ENCODE measurements at regions not wholly inside any gene's neighbourhood (a gene's known extent, or its start where the extent isn't known, plus 50 kb on each side); places are given as distances from the start of the nearest gene placed in this dataset.
A peak's percentile ranks its signal among the peaks of the same experiment; 100 is the strongest.

DNA sequence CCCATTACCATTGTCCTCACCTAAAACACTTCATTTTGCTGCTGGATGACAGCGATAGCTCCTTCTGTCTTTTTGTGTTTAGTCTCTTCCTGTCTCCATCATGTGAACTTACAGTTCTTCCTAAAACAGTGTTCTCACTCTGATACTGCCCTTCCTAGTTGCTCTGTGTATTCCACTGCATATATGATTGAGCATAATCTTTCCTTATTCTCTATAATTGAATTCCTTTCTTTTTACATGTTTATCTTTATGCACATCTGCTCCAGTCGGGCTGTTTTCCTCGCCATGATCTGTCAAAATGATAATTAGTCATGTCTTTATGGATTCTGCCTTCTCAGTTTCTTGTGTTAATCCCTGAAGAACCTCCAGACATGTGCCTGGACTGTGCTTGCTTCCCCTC lies 405.1 kb upstream of the SEMA6D start:
- H3K4me1 Mint-ChIP-seq, result peaks cover 0 to 2% (median 0%) of the 10 kb centered on the region in 3 donors
- H3K4me3 Mint-ChIP-seq, result no peak overlapping the region
- H3K9me3 Mint-ChIP-seq, result peaks cover 2 to 13% (median 10%) of the 10 kb centered on the region in 3 donors
- H3K36me3 Mint-ChIP-seq, result no peaks in the 10 kb centered on the region
- H3K27me3 Mint-ChIP-seq, result no peaks in the 10 kb centered on the region
- no peak overlapping the region for H3K27ac Mint-ChIP-seq

DNA sequence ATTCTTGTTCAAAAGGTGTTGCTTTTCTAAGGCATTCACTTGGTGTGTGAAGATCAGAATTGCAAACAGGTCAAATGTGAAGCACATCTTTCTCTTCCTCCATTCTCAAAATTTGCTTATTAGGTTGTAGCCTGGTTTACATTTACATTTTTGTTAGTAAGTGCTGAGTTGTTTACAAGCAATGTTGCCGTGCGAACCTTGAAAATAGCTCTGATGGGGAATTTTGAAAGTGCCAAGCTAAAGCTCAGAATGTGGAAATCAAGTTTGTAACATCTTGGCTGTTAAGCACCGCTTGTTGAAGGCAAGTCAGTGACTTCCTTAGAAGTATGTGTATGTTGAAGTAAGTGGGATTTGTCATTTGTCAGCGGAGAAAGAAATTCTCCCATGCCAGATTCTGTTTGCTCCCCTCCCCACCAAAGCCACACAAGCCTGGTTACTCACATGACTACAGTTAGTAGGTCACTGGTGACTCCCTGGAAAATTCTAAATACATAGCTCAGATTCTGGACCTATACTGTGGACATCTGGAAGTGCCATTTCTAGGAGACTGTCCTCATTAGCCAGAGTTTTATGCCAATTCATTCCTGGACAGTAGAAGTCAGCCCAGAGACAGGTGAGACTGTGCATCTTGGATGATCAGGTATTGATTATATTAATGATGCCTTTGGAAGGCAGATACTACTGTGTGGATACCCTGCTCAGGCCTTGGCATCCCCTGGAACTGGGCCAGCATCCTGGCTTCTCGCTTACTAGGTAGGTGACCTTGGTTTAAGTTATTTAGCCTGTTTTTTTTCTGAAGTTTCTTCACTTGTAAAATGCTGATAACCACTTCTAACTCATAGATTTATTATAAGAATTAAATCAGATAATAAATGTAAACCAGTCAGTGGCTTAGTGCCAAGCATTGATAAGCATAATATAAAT lies 390.6 kb upstream of the SEMA6D start:
- peaks cover 0 to 1% (median 0%) of the 10 kb centered on the region in 3 donors for H3K4me1 Mint-ChIP-seq
- no peaks in the 10 kb centered on the region for H3K36me3 Mint-ChIP-seq
- H3K27ac Mint-ChIP-seq, result no peak overlapping the region
- no peaks in the 10 kb centered on the region for H3K9me3 Mint-ChIP-seq
- no peak overlapping the region for H3K4me3 Mint-ChIP-seq
- peaks cover 1% of the 10 kb centered on the region for H3K27me3 Mint-ChIP-seq

DNA sequence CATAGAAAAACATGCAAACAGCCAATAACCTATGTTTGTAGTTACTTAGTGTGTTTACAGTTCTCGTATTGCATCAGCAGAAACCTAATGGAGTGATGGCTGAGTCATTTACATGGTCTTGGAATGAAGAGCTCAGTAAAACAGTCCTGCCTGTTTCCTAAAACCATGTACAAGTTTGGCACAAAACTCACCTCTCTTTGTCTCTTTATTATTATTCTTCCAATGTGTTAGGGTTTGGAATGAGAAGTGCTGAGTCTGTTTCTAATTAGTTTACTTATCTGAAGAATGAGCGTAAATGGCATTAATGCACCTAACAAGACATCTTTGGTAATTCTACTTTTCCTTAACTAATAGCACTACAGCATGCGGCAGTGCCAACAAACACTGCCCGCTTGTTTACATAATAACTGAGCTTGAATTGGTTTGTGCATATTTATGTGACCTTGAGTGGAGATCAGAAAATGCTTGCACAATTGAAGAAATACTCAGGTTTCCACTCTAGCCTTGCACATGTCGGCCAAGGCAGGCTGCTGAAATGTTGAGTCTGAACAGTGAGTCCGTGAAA lies 385.4 kb upstream of the SEMA6D start:
- H3K4me3 Mint-ChIP-seq, result no peak overlapping the region
- H3K36me3 Mint-ChIP-seq, result no peaks in the 10 kb centered on the region
- H3K27me3 Mint-ChIP-seq, result no peaks in the 10 kb centered on the region
- H3K9me3 Mint-ChIP-seq, result peaks cover 0 to 4% (median 0%) of the 10 kb centered on the region in 3 donors
- peaks cover 0 to 1% (median 0%) of the 10 kb centered on the region in 3 donors for H3K4me1 Mint-ChIP-seq
- H3K27ac Mint-ChIP-seq, result no peak overlapping the region

DNA sequence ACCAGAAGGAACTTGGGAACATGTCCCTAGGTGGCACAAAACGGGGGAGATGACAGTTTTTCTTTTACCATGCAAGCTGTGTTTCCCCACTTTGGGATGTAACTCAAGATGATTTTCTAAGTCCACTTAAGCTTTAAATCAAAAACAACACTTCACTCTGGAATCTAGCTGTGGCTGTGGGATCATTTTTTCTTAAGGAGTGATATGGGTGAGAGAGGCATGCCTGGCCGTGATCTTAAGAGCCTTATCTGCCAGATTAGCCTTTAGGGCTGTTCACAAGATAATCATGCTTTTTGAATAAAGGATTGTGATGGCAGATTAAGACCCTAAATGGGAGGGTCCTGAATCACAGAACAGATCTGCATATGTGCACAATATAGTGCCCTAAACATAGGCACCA lies 384.8 kb upstream of the SEMA6D start:
- no peaks in the 10 kb centered on the region for H3K36me3 Mint-ChIP-seq
- peaks cover 0 to 4% (median 0%) of the 10 kb centered on the region in 3 donors for H3K9me3 Mint-ChIP-seq
- H3K4me3 Mint-ChIP-seq, result no peak overlapping the region
- no peak overlapping the region for H3K27ac Mint-ChIP-seq
- H3K4me1 Mint-ChIP-seq, result peaks cover 0 to 1% (median 0%) of the 10 kb centered on the region in 3 donors
- H3K27me3 Mint-ChIP-seq, result no peaks in the 10 kb centered on the region

DNA sequence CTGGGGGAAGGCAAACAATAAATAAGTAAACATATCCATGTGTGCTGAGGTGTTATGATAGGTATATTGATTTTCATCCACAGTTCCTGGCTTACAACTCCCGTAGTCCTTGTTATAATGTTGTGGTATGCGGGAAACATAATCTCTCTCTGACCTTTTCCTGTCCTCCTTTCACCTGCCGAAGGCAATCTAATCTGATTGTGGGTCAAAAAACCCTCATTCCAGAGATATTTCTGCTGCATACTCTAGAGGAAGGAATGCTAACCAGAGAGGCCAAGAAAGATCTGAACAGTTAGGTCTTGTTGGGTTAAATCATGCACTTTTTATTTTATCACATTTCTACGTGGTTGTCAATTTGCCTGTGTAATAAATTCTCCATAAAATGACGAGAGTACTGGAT lies 383.6 kb upstream of the SEMA6D start:
- peaks cover 0 to under 1% (median 0%) of the 10 kb centered on the region in 3 donors for H3K4me1 Mint-ChIP-seq
- no peaks in the 10 kb centered on the region for H3K27me3 Mint-ChIP-seq
- H3K4me3 Mint-ChIP-seq, result no peak overlapping the region
- no peaks in the 10 kb centered on the region for H3K36me3 Mint-ChIP-seq
- H3K9me3 Mint-ChIP-seq, result peaks cover 0 to 4% (median 0%) of the 10 kb centered on the region in 3 donors
- no peak overlapping the region for H3K27ac Mint-ChIP-seq

DNA sequence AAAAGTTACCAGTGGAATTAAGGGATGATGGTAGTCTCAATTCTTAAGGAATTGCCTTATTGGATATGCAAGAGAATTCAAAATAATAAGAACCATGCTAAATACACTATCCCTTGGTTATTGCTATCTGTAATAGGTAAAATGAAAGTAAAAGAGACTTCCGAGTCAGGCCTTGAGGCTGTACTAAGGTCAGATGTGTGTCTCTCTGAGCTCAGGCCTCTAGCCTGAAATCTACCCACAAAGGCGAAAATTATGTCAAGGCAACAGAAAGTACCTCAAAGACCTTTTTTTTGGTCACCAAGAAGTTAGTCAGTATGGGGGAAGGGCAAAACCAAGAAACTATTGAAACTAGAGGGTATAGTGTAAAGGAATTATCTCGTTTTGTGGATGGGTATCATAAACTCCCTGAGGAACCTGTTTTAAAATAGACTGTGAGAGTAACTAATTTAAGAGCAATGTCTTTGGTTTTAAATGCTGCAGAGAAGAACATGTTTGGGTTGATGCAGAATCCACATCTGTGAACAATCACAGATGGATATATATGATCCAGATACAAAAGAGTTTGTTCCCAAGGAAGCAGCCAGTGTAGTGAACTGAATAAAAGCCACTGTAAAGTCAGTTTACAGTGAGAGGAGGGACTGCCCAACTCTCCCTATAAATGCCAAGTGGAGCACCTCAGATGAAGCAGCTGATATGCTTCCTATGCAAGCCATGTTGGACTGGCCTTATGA lies 382.3 kb upstream of the SEMA6D start:
- Mint-ChIP-seq H3K9me3 (peaks cover 0 to 4% (median 0%) of the 10 kb centered on the region in 3 donors), H3K4me3 (no peak overlapping the region), H3K27me3 (no peaks in the 10 kb centered on the region), H3K36me3 (no peaks in the 10 kb centered on the region), H3K27ac (peak overlapping the region in 1 of 3 donors; percentile 3), H3K4me1 (no peaks in the 10 kb centered on the region)

DNA sequence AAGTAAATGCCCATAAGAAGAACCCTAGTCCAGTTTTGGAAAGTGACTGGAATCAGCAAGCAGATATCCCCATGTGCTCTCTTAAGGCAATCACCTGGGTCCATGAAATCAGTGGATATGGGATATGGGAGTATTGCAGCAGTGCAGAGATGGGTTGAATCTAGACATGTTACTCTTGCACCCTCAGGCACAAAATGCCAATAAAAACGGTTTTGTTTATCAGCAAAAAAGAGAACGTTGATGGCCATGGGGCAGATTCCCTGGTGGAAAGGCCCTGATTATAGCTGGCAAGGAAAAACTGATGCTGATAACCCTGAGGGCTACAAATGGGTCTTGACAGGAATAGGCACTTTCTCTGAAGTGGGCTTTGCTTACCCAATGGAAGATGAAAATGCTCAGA lies 380.2 kb upstream of the SEMA6D start:
- no peak overlapping the region for H3K4me3 Mint-ChIP-seq
- no peaks in the 10 kb centered on the region for H3K4me1 Mint-ChIP-seq
- H3K27me3 Mint-ChIP-seq, result no peaks in the 10 kb centered on the region
- peaks cover 0 to 2% (median 0%) of the 10 kb centered on the region in 3 donors for H3K9me3 Mint-ChIP-seq
- H3K27ac Mint-ChIP-seq, result no peak overlapping the region
- no peaks in the 10 kb centered on the region for H3K36me3 Mint-ChIP-seq

DNA sequence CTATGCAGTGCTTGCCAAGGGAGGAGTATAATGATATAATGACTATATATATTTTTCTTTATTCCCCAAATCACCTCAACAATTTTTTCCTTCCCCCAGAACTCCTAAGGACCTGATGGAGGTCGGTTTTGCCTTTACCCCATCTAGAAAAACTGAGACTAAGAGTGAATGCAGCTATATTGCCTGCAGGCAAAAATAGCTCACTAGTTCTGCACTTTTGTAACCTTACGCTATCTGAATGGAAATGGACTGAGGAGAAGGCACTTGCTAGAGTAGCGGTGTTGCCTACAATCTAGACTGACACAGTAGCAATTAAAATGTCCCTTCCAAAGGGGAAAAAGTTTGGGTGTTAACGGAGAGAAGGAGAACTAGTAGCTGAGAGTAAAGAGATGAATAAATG lies 379.5 kb upstream of the SEMA6D start:
- Mint-ChIP-seq H3K27me3 (no peaks in the 10 kb centered on the region), H3K9me3 (peaks cover 0 to 2% (median 0%) of the 10 kb centered on the region in 3 donors), H3K27ac (no peak overlapping the region), H3K4me3 (no peak overlapping the region), H3K36me3 (no peaks in the 10 kb centered on the region), H3K4me1 (no peaks in the 10 kb centered on the region)

DNA sequence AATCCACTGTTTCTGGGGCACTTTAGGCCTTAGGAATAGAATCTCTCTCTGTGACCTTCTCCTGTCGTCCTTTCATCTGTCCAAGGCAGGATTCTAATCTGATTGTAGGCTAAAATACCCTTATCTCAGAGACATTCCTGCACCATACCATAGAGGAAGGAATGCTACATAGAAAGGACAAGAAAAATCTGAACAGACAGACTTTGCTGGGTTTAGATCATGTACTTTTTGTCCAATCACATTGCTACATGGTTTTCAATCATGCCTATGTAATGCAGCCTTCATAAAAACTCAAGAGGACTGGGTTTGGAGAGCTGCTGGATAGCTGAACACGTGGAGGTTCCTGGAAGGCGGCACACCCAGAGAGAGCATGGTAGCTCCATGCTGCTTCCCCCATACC lies 378.5 kb upstream of the SEMA6D start:
- Mint-ChIP-seq H3K27ac (no peak overlapping the region), H3K9me3 (peaks cover 0 to 2% (median 0%) of the 10 kb centered on the region in 3 donors), H3K4me1 (no peaks in the 10 kb centered on the region), H3K36me3 (no peaks in the 10 kb centered on the region), H3K4me3 (no peak overlapping the region), H3K27me3 (no peaks in the 10 kb centered on the region)

DNA sequence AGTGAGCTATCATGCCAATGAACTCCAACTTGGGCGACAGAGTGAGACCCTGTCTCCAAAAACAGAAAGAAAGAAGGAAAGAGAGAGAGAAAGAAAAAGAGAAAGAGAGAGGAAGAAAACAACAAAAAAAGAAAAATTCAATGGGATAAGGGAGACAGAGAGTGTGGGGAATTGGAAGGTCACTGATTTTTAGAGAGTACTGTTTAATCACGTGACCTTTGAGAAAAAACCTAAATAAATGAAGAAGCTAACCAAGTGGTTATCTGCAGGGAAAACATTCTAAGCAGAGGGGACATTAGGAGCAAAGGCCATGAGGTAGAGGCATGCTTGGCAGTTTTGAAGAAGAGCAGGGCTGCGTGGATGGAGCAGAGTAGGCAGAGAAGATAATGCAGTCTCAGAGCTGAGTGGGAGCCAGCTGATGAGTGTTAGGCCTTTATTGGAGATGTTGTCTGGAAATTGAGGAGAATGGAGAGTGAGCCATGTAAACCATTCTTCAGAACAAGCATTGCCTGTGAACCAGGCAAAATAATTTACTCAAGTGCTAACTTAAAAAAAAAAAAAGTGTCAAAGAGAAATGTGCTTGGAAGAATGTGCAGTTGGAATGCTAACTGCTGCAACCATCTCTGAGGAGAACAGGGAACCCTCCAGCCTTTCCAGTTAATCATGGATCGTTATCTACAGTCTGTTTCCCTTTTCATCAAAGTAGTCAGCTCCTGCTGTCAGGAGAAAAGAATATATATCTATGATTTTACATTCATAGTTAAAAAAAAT lies 377.3 kb upstream of the SEMA6D start:
- Mint-ChIP-seq H3K36me3 (no peaks in the 10 kb centered on the region), H3K4me3 (no peak overlapping the region), H3K9me3 (peaks cover 0 to 1% (median 0%) of the 10 kb centered on the region in 3 donors), H3K27me3 (no peaks in the 10 kb centered on the region), H3K4me1 (no peaks in the 10 kb centered on the region), H3K27ac (no peak overlapping the region)

DNA sequence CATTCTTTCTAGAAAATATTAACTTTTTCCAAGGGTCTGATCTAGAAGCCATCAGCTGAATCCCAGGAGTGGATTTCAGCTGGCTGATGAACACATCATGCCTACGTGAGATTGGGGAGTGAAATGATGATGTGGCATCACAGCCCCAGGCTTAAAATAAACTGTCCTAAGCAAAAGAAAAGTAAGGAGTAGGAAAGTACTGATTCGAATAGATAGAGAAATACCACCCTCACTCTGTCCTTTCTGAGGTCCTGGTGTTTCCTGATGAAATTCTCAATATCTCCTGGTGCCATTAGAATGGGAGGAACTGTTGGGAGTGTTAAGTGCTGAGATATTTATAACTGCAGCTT lies 376.8 kb upstream of the SEMA6D start:
- Mint-ChIP-seq H3K27ac (no peak overlapping the region), H3K4me3 (no peak overlapping the region), H3K36me3 (no peaks in the 10 kb centered on the region), H3K27me3 (no peaks in the 10 kb centered on the region), H3K4me1 (no peaks in the 10 kb centered on the region), H3K9me3 (no peaks in the 10 kb centered on the region)

DNA sequence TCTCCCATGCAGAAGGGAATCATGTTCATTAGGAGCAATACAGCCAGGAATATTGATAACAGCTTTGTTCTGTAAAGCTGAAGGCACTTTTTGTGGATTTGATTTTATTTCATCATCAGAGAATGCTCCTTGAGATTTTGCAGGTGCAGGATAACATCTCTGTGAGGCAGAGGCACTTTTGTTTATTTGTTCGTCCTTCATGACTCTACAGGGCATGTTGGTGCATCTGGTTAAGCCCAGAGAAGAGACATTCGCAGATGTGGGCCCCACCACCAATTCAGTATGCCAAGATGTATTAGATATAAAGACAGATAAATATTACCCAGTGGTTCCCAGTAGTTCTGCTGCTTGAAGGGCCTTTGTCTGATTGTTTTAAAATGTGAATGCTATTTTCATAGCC lies 368.1 kb upstream of the SEMA6D start:
- no peaks in the 10 kb centered on the region for H3K4me1 Mint-ChIP-seq
- H3K36me3 Mint-ChIP-seq, result no peaks in the 10 kb centered on the region
- peaks cover 0 to 5% (median 2%) of the 10 kb centered on the region in 3 donors for H3K9me3 Mint-ChIP-seq
- no peak overlapping the region for H3K27ac Mint-ChIP-seq
- no peaks in the 10 kb centered on the region for H3K27me3 Mint-ChIP-seq
- no peak overlapping the region for H3K4me3 Mint-ChIP-seq

DNA sequence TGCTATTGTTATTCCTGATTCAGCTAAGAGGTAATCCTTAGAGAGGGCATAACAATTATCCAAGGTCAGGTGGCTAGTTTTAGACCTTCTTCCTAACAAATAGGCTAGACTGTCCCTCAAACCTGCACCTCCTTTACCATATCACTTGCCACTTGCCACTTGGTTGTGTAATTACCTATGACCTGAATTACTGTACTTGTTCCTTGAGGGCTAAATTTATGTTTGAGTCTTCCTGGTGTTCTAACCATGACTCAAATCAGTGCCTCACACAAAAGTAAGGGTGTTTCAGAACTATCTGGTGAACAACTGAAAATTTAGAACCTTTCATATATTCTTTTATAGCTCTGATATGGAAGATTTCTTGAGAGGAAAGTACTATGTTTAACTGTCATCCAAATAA lies 365.8 kb upstream of the SEMA6D start:
- Mint-ChIP-seq H3K36me3 (no peaks in the 10 kb centered on the region), H3K9me3 (peaks cover 0 to 5% (median 1%) of the 10 kb centered on the region in 3 donors), H3K4me3 (no peak overlapping the region), H3K27me3 (no peaks in the 10 kb centered on the region), H3K4me1 (no peaks in the 10 kb centered on the region), H3K27ac (no peak overlapping the region)

DNA sequence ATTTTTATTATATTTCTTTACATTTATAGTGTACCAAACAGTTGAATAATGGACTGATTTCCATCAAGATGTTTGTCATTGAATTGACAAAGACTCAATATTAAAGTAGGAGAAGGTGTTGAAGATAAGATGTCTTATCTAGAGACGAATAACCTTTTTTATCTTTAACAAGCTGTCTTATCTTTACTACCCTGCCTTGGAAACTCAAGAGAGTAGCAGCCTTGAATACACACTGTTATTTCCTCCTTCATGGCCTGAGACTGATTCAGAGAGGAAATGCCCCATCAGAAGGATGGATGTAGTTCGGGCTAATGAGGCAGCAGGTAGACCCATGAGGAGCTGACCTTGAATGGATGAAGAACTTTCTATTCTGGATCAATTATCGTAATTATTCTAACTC lies 365.1 kb upstream of the SEMA6D start:
- Mint-ChIP-seq H3K27me3 (no peaks in the 10 kb centered on the region), H3K27ac (no peak overlapping the region), H3K4me1 (no peaks in the 10 kb centered on the region), H3K4me3 (no peak overlapping the region), H3K9me3 (peaks cover 0 to 5% (median 5%) of the 10 kb centered on the region in 3 donors), H3K36me3 (no peaks in the 10 kb centered on the region)

DNA sequence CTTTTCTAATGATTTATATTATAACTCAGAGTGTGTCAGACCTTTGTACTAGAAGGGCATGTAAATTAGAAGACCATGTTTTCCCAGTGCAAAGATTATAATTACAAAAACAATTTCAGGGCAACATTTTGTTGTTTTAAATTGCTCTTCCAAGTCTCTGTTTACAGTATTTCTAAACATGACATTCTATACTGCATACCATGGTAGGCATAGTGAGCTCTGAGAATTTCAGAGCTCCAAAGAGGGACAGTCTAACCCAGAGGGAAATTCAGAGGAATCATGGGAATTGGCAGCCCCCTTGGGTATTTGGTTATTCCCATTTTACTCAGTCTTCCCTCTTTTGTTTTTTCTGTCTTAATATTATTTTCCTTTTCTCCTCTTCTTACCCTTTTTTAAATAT lies 361.5 kb upstream of the SEMA6D start:
- H3K27ac Mint-ChIP-seq, result no peak overlapping the region

More for the DNA sequence above, 361.5 kb upstream of the SEMA6D start:
- Mint-ChIP-seq H3K9me3 (peaks cover 0 to 5% (median 5%) of the 10 kb centered on the region in 3 donors), H3K4me3 (no peak overlapping the region), H3K36me3 (no peaks in the 10 kb centered on the region), H3K27me3 (no peaks in the 10 kb centered on the region), H3K4me1 (peaks cover 0 to 3% (median 0%) of the 10 kb centered on the region in 3 donors)

Measured in IgD-negative memory B cell (primary cell).